DND-41 (cell line): ENCODE measurements at regions not wholly inside any gene's neighbourhood (a gene's known extent, or its start where the extent isn't known, plus 50 kb on each side); places are given as distances from the start of the nearest gene placed in this dataset.

Experiments used
- CTCF ChIP-seq: IDR thresholded peaks from 2 replicates; pipeline ENCODE4 v1.5.1; 2012; ENCODE audit warnings: borderline replicate concordance, low read length, moderate library complexity, mild to moderate bottlenecking; ENCODE audit not compliant: poor library complexity, severe bottlenecking; ENCODE audit errors: extremely low read depth
- EZH2 ChIP-seq: IDR thresholded peaks from 3 replicates; pipeline ENCODE4 v1.6.1; 2012; ENCODE audit warnings: borderline replicate concordance, low read depth, mild to moderate bottlenecking, moderate library complexity, low read length, inconsistent platforms; ENCODE audit not compliant: severe bottlenecking

DNA sequence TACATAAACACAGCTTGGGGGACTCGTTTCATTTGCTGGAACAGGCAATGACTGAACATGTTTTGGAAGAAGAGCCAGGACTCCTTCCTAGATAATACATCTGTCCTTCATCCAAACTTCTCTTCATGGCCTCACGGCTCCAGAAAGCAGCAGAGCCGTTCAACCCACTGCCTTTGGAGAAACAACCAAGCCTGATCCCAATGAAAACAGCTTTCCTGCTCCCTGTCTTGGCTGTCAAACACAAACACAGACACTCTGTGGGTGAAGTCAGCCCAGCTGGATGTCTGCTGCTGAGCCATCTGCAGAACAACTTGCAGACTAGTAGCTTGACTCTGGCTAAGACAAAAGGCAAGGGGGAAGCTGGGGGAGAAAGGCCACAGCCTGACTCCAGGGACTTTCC, 345.1 kb upstream of the PSMD7 start:
- TF ChIP-seq CTCF, result no peak
- TF ChIP-seq EZH2, result no peak
